Left ventricle myocardium inferior (tissue), 1 donor: ENCODE measurements at regions not wholly inside any gene's neighbourhood (a gene's known extent, or its start where the extent isn't known, plus 50 kb on each side); places are given as distances from the start of the nearest gene placed in this dataset.

Source experiments
- DNase-seq: peaks from one replicate; pipeline ENCODE4 v3.0.0-alpha.2; 2020
- H3K27ac ChIP-seq: fragments of 200-600 bp; replicated peaks from 2 replicates; pipeline ENCODE4 v1.8.0; 2021
- H3K27me3 ChIP-seq: fragments of 200-600 bp; 2 replicates; pipeline ENCODE4 v1.8.0; 2021; ENCODE audit warnings: low read depth
- H3K36me3 ChIP-seq: fragments of 200-600 bp; 2 replicates; pipeline ENCODE4 v1.8.0; 2021
- H3K4me1 ChIP-seq: fragments of 200-600 bp; 2 replicates; pipeline ENCODE4 v1.8.0; 2021
- H3K4me3 ChIP-seq: fragments of 200-600 bp; 2 replicates; pipeline ENCODE4 v1.8.0; 2021; ENCODE audit warnings: mild to moderate bottlenecking, moderate library complexity
- H3K9me3 ChIP-seq: fragments of 200-600 bp; replicated peaks from 2 replicates; pipeline ENCODE4 v1.8.0; 2021
- CTCF ChIP-seq: fragments of 200-600 bp; IDR thresholded peaks from 2 replicates; pipeline ENCODE4 v1.8.0; 2021; ENCODE audit warnings: antibody characterized with exemption, mild to moderate bottlenecking, borderline replicate concordance
- intact Hi-C: fragments of 100-400 bp; cut with micrococcal nuclease; formaldehyde crosslinking; loops from one replicate; pipeline ENCODE4 v1.11.0; 2022
- donor health status: DM: no; HTN: yes; CAD: no; lungs with severe emphysema.

GRCh38 chr3:25029820-25030219 is 398.2 kb upstream of the RARB start:
- no peaks in the 10 kb centered on the region for H3K9me3 ChIP-seq

GRCh38 chr3:25032344-25032743 is 395.7 kb upstream of the RARB start:
- Histone ChIP-seq H3K27me3 (no peaks in the 10 kb centered on the region), H3K4me1 (peaks cover 10% of the 10 kb centered on the region), H3K4me3 (no peak overlapping the region), H3K36me3 (no peaks in the 10 kb centered on the region), H3K9me3 (no peaks in the 10 kb centered on the region), H3K27ac (no peak overlapping the region)
- intact Hi-C loops = no loop called here
- no peak for TF ChIP-seq CTCF
- DNase-seq = no peak

More at GRCh38 chr3:25029820-25030219, 398.2 kb upstream of the RARB start:
- H3K36me3 ChIP-seq = no peaks in the 10 kb centered on the region
- no peak for DNase-seq
- no peaks in the 10 kb centered on the region for H3K4me1 ChIP-seq
- H3K27ac ChIP-seq = no peak overlapping the region
- TF ChIP-seq CTCF = no peak
- intact Hi-C loops = no loop called here
- H3K4me3 ChIP-seq = no peak overlapping the region
- H3K27me3 ChIP-seq = no peaks in the 10 kb centered on the region

GRCh38 chr3:25033407-25034029 is 394.5 kb upstream of the RARB start:
- no peak overlapping the region for H3K4me3 ChIP-seq
- no peak overlapping the region for H3K27ac ChIP-seq
- peak; percentile 36 for DNase-seq
- intact Hi-C loops = no loop called here
- H3K36me3 ChIP-seq = no peaks in the 10 kb centered on the region
- peak; percentile 76 for TF ChIP-seq CTCF
- peaks cover 21% of the 10 kb centered on the region for H3K4me1 ChIP-seq
- no peaks in the 10 kb centered on the region for H3K27me3 ChIP-seq
- no peaks in the 10 kb centered on the region for H3K9me3 ChIP-seq

- no peaks in the 10 kb centered on the region for H3K9me3 ChIP-seq
- no peak overlapping the region for H3K4me3 ChIP-seq
- no peaks in the 10 kb centered on the region for H3K27me3 ChIP-seq
- no peak for TF ChIP-seq CTCF
- no peak for DNase-seq
- H3K36me3 ChIP-seq = no peaks in the 10 kb centered on the region
- H3K27ac ChIP-seq = no peak overlapping the region
- intact Hi-C loops = no loop called here
- H3K4me1 ChIP-seq = peaks cover 25% of the 10 kb centered on the region
Measured at GRCh38 chr3:25035526-25035925, 392.5 kb upstream of the RARB start.

GRCh38 chr3:25036633-25037032 is 391.4 kb upstream of the RARB start:
- H3K27me3 ChIP-seq = no peaks in the 10 kb centered on the region
- no peak for DNase-seq
- no peak overlapping the region for H3K4me3 ChIP-seq
- peak overlapping the region; percentile 32 for H3K27ac ChIP-seq
- H3K4me1 ChIP-seq = peaks cover 26% of the 10 kb centered on the region
- H3K9me3 ChIP-seq = no peaks in the 10 kb centered on the region
- intact Hi-C loops = no loop called here
- no peak for TF ChIP-seq CTCF
- no peaks in the 10 kb centered on the region for H3K36me3 ChIP-seq
